Stimulated activated effector memory CD8-positive, alpha-beta T cell treated with anti-CD3 and anti-CD28 coated beads, Interleukin-12 subunit alpha, Interleukin-12 subunit beta, amount 100 ng/mL, for 72 hours (primary cell): ENCODE measurements at regions not wholly inside any gene's neighbourhood (a gene's known extent, or its start where the extent isn't known, plus 50 kb on each side); places are given as distances from the start of the nearest gene placed in this dataset.
A peak's percentile ranks its signal among the peaks of the same experiment; 100 is the strongest.
"Not testable (repeated sequence)": the region's sequence is repeated elsewhere in the genome, so short reads cannot be mapped to it uniquely, and the experiment has no call there.

Experiments
- ATAC-seq: fragments of 150-1000 bp; cut with Tn5 transposase; 2 replicates; pipeline ENCODE4 v1.10.0; 2021
- DNase-seq, 2 donors: peaks; one replicate each; pipeline ENCODE4 v3.0.0; 2021 to 2022; ENCODE audit warnings: low spot score in 2 of 2
- H3K27ac Mint-ChIP-seq: one replicate; pipeline ENCODE4 v1.8.0; 2022; ENCODE audit warnings: mild to moderate bottlenecking, mixed read lengths
- H3K36me3 Mint-ChIP-seq: one replicate; pipeline ENCODE4 v1.8.0; 2022; ENCODE audit warnings: mild to moderate bottlenecking, mixed read lengths
- H3K4me1 Mint-ChIP-seq: one replicate; pipeline ENCODE4 v1.8.0; 2022; ENCODE audit warnings: mixed read lengths
- H3K4me3 Mint-ChIP-seq: one replicate; pipeline ENCODE4 v1.8.0; 2022; ENCODE audit warnings: mild to moderate bottlenecking, mixed read lengths
- H3K9me3 Mint-ChIP-seq: one replicate; pipeline ENCODE4 v1.8.0; 2022; ENCODE audit warnings: mixed read lengths

GRCh38 chr2:20499387-20499786 is 52.5 kb downstream of the RHOB start:
- Mint-ChIP-seq H3K9me3 (no peaks in the 10 kb centered on the region), H3K4me3 (no peak overlapping the region), H3K4me1 (no peaks in the 10 kb centered on the region), H3K36me3 (no peaks in the 10 kb centered on the region), H3K27ac (no peak overlapping the region)
- ATAC-seq (no peak), DNase-seq (no peak)

GRCh38 chr2:20501974-20502373 is 55.1 kb downstream of the RHOB start:
- H3K9me3 Mint-ChIP-seq: no peaks in the 10 kb centered on the region
- H3K36me3 Mint-ChIP-seq: no peaks in the 10 kb centered on the region
- H3K4me1 Mint-ChIP-seq: peaks cover 7% of the 10 kb centered on the region
- no peak for ATAC-seq
- no peak overlapping the region for H3K27ac Mint-ChIP-seq
- H3K4me3 Mint-ChIP-seq: no peak overlapping the region
- DNase-seq: no peak

- H3K27ac Mint-ChIP-seq, H3K9me3 Mint-ChIP-seq, H3K4me3 Mint-ChIP-seq, DNase-seq, ATAC-seq, H3K36me3 Mint-ChIP-seq: not testable (repeated sequence)
- peaks cover 11% of the 10 kb centered on the region for H3K4me1 Mint-ChIP-seq
These were observed 55.6 kb downstream of the RHOB start for GRCh38 chr2:20502496-20502895.

GRCh38 chr2:20504174-20504573 is 57.3 kb downstream of the RHOB start:
- no peaks in the 10 kb centered on the region for H3K36me3 Mint-ChIP-seq
- DNase-seq (no peak), ATAC-seq (peak; percentile 66)
- no peak overlapping the region for H3K4me3 Mint-ChIP-seq
- H3K27ac Mint-ChIP-seq: no peak overlapping the region
- H3K4me1 Mint-ChIP-seq: peaks cover 11% of the 10 kb centered on the region
- no peaks in the 10 kb centered on the region for H3K9me3 Mint-ChIP-seq

- ATAC-seq (no peak), DNase-seq (no peak)
- Mint-ChIP-seq H3K4me1 (peaks cover 11% of the 10 kb centered on the region), H3K9me3 (no peaks in the 10 kb centered on the region), H3K4me3 (no peak overlapping the region), H3K36me3 (no peaks in the 10 kb centered on the region), H3K27ac (peak overlapping the region; percentile 68)
These were observed 59.4 kb downstream of the RHOB start for GRCh38 chr2:20506201-20506685.

GRCh38 chr2:20507166-20507692 is 60.4 kb downstream of the RHOB start:
- Mint-ChIP-seq H3K9me3 (no peaks in the 10 kb centered on the region), H3K4me1 (peaks cover 11% of the 10 kb centered on the region), H3K4me3 (no peak overlapping the region), H3K27ac (peak overlapping the region; percentile 68), H3K36me3 (no peaks in the 10 kb centered on the region)
- ATAC-seq (peak; percentile 95), DNase-seq (peak in 1 of 2 donors; percentile 65)

- Mint-ChIP-seq H3K9me3 (no peaks in the 10 kb centered on the region), H3K4me1 (peaks cover 11% of the 10 kb centered on the region), H3K36me3 (no peaks in the 10 kb centered on the region), H3K4me3 (no peak overlapping the region), H3K27ac (no peak overlapping the region)
- no peak for ATAC-seq
- DNase-seq: no peak
These were observed 60.8 kb downstream of the RHOB start for GRCh38 chr2:20507711-20508110.

- Mint-ChIP-seq H3K36me3 (no peaks in the 10 kb centered on the region), H3K4me1 (peaks cover 11% of the 10 kb centered on the region), H3K9me3 (no peaks in the 10 kb centered on the region), H3K27ac (no peak overlapping the region), H3K4me3 (no peak overlapping the region)
- DNase-seq (no peak), ATAC-seq (no peak)
These were observed 62.5 kb downstream of the RHOB start for GRCh38 chr2:20509301-20509769.

GRCh38 chr2:20509770-20510490 is 63.1 kb downstream of the RHOB start:
- Mint-ChIP-seq H3K36me3 (no peaks in the 10 kb centered on the region), H3K9me3 (peaks cover under 1% of the 10 kb centered on the region), H3K4me1 (peaks cover 13% of the 10 kb centered on the region), H3K27ac (no peak overlapping the region), H3K4me3 (no peak overlapping the region)
- DNase-seq: no peak
- no peak for ATAC-seq

- H3K4me3 Mint-ChIP-seq: no peak overlapping the region
- DNase-seq (no peak), ATAC-seq (no peak)
- H3K4me1 Mint-ChIP-seq: peaks cover 23% of the 10 kb centered on the region
- no peak overlapping the region for H3K27ac Mint-ChIP-seq
- no peaks in the 10 kb centered on the region for H3K36me3 Mint-ChIP-seq
- peaks cover 3% of the 10 kb centered on the region for H3K9me3 Mint-ChIP-seq
These were observed 64.3 kb downstream of the RHOB start for GRCh38 chr2:20511130-20511529.

- Mint-ChIP-seq H3K36me3 (no peaks in the 10 kb centered on the region), H3K27ac (no peak overlapping the region), H3K9me3 (peaks cover 3% of the 10 kb centered on the region), H3K4me3 (no peak overlapping the region), H3K4me1 (peaks cover 23% of the 10 kb centered on the region)
- ATAC-seq (no peak), DNase-seq (no peak)
These were observed 65.3 kb downstream of the RHOB start for GRCh38 chr2:20512061-20512605.

- H3K4me1 Mint-ChIP-seq: peaks cover 25% of the 10 kb centered on the region
- no peak overlapping the region for H3K27ac Mint-ChIP-seq
- H3K4me3 Mint-ChIP-seq: no peak overlapping the region
These were observed 67.1 kb downstream of the RHOB start for GRCh38 chr2:20513946-20514345.

GRCh38 chr2:20514596-20515269 is 67.9 kb downstream of the RHOB start:
- no peak overlapping the region for H3K4me3 Mint-ChIP-seq
- H3K4me1 Mint-ChIP-seq: peaks cover 25% of the 10 kb centered on the region
- ATAC-seq: no peak
- DNase-seq: no peak
- H3K36me3 Mint-ChIP-seq: no peaks in the 10 kb centered on the region
- peaks cover 3% of the 10 kb centered on the region for H3K9me3 Mint-ChIP-seq
- H3K27ac Mint-ChIP-seq: no peak overlapping the region

More at GRCh38 chr2:20513946-20514345, 67.1 kb downstream of the RHOB start:
- ATAC-seq: no peak
- DNase-seq: no peak
- Mint-ChIP-seq H3K36me3 (no peaks in the 10 kb centered on the region), H3K9me3 (peaks cover 3% of the 10 kb centered on the region)

GRCh38 chr2:20515290-20516220 is 68.7 kb downstream of the RHOB start:
- Mint-ChIP-seq H3K36me3 (no peaks in the 10 kb centered on the region), H3K27ac (peak overlapping the region; percentile 24), H3K4me3 (no peak overlapping the region), H3K4me1 (peaks cover 25% of the 10 kb centered on the region), H3K9me3 (peaks cover 3% of the 10 kb centered on the region)
- no peak for ATAC-seq
- DNase-seq: no peak

GRCh38 chr2:20516291-20516645 is 69.4 kb downstream of the RHOB start:
- ATAC-seq: no peak
- Mint-ChIP-seq H3K4me3 (no peak overlapping the region), H3K27ac (no peak overlapping the region), H3K9me3 (peaks cover 3% of the 10 kb centered on the region), H3K4me1 (peaks cover 25% of the 10 kb centered on the region), H3K36me3 (no peaks in the 10 kb centered on the region)
- DNase-seq: no peak
